Stomach (tissue), 8 donors: ENCODE measurements at regions not wholly inside any gene's neighbourhood (a gene's known extent, or its start where the extent isn't known, plus 50 kb on each side); places are given as distances from the start of the nearest gene placed in this dataset.

Experiments used
- DNase-seq, 2 donors: peaks; one replicate each; pipeline versions ENCODE4 v3.0.0 to v3.0.0-alpha.2; 2013 to 2019
- H3K27ac ChIP-seq, 5 donors: fragments of 200-600 bp in 4 of 5; sonication (generic) in 4 of 5; one replicate each; pipeline ENCODE4 v1.5.1; 2013 to 2019; ENCODE audit warnings: mild to moderate bottlenecking in 1 of 5, moderate library complexity in 1 of 5
- H3K27me3 ChIP-seq, 3 donors: fragments of 200-600 bp; sonication (generic); one replicate each; pipeline ENCODE4 v1.5.1; 2017 to 2019; ENCODE audit warnings: mixed run types in 1 of 3
- H3K36me3 ChIP-seq, 4 donors: fragments of 200-600 bp; sonication (generic); 1 replicate in 3 of 4; 2 replicates in 1 of 4; pipeline ENCODE4 v1.5.1; 2016 to 2019
- H3K4me1 ChIP-seq, 4 donors: fragments of 200-600 bp; sonication (generic); one replicate each; pipeline ENCODE4 v1.5.1; 2016 to 2019
- H3K4me3 ChIP-seq, 4 donors: fragments of 200-600 bp; sonication (generic) in 3 of 4; one replicate each; pipeline ENCODE4 v1.5.1; 2016 to 2019; ENCODE audit warnings: mild to moderate bottlenecking in 1 of 4
- H3K9me3 ChIP-seq, 4 donors: fragments of 200-600 bp; sonication (generic); one replicate each; pipeline ENCODE4 v1.5.1; 2016 to 2019
- EP300 ChIP-seq: sonication (generic); formaldehyde crosslinking; IDR thresholded peaks from one replicate; pipeline ENCODE4 v1.6.1; 2017; ENCODE audit warnings: antibody characterized with exemption
- POLR2A ChIP-seq, 4 donors: fragments of 450-650 bp; IDR thresholded peaks; one replicate each; pipeline ENCODE4 v1.6.1; 2016; ENCODE audit warnings: antibody characterized with exemption in 4 of 4, control low read depth in 2 of 4, mild to moderate bottlenecking in 1 of 4, moderate library complexity in 1 of 4
- POLR2AphosphoS5 ChIP-seq, 3 donors: sonication (generic); formaldehyde crosslinking; IDR thresholded peaks; one replicate each; pipeline ENCODE4 v1.6.1; 2016; ENCODE audit warnings: antibody characterized with exemption in 3 of 3
- WGBS, 5 donors: extraction: QIAGEN DNeasy Blood & Tissue Kit in 3 of 5; methylation state at CpG; one replicate each; pipeline versions ENCODE4 v1.1.5 to v1.1.7; 2013 to 2018; 5-methylcytosine and 5-hydroxymethylcytosine counted together
- intact Hi-C: fragments of 100-400 bp; cut with DNase I; formaldehyde crosslinking; loops from one replicate; pipeline ENCODE4 v1.15.1; 2023; ENCODE audit warnings: low total_unique reads
- TF ChIP-seq, protein P1 (sequence below), 7 experiments: fragments of 450-650 bp in 4 of 7; fragments of 200-600 bp in 3 of 7; sonication (generic) in 3 of 7; IDR thresholded peaks; one replicate each; pipeline ENCODE4 v1.5.1; 2016 to 2019; ENCODE audit warnings: antibody characterized with exemption in 7 of 7, control low read depth in 2 of 7, mild to moderate bottlenecking in 1 of 7
- donor health status: healthy with polysubstance abuse.
- donor health status: Bipolar disorder and iron deficiency.
- donor health status: healthy.

DNA sequence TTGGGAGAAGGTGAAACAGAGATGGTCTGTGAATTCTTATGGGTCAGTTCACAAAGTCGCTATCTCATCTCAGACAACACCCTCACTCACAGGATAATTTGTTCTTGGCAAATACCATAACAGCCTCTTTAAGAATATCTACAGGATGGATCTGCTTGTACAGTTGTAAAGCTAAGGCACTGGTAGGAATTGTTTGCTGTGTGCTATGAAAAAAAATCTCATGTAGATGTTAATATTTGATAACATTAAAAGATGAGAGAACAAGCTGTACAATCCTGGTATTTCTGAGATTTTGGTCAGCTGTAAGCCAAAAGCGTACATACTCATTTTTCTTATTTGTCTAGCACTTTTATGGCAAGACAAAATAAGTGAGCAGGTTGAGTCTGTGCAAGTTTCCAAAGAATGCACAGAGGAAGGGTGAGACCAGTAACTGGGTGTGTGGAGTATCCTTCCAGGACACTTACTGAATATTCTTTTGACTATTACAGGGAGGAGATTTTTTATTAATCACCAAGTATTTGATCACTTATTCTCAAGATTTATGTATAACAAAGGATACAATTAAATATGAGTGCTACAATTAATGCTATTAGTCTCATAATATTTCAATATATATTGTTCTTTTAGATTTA is 814.5 kb upstream of the MIR17HG start:
- H3K27ac ChIP-seq, result no peak overlapping the region
- intact Hi-C loops, result no loop called here
- H3K9me3 ChIP-seq, result peaks cover 0 to 2% (median under 1%) of the 10 kb centered on the region in 4 donors
- WGBS, 5 donors, result 62 to 74% (median 65%) methylated on average over 2 of the region's 2 CpGs
- H3K27me3 ChIP-seq, result no peaks in the 10 kb centered on the region
- H3K4me3 ChIP-seq, result no peak overlapping the region
- H3K4me1 ChIP-seq, result no peaks in the 10 kb centered on the region
- H3K36me3 ChIP-seq, result no peaks in the 10 kb centered on the region
- no peak for DNase-seq
- TF ChIP-seq POLR2A (IDR thresholded peaks at IDR 0.05) (no peak), EP300 (no peak), POLR2AphosphoS5 (IDR thresholded peaks at IDR 0.05) (no peak)
- TF ChIP-seq, protein P1, sequence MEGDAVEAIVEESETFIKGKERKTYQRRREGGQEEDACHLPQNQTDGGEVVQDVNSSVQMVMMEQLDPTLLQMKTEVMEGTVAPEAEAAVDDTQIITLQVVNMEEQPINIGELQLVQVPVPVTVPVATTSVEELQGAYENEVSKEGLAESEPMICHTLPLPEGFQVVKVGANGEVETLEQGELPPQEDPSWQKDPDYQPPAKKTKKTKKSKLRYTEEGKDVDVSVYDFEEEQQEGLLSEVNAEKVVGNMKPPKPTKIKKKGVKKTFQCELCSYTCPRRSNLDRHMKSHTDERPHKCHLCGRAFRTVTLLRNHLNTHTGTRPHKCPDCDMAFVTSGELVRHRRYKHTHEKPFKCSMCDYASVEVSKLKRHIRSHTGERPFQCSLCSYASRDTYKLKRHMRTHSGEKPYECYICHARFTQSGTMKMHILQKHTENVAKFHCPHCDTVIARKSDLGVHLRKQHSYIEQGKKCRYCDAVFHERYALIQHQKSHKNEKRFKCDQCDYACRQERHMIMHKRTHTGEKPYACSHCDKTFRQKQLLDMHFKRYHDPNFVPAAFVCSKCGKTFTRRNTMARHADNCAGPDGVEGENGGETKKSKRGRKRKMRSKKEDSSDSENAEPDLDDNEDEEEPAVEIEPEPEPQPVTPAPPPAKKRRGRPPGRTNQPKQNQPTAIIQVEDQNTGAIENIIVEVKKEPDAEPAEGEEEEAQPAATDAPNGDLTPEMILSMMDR (IDR thresholded peaks at IDR 0.05), result no peak

GRCh38 chr13:90533866-90534265 is 813.6 kb upstream of the MIR17HG start:
- Histone ChIP-seq H3K36me3 (no peaks in the 10 kb centered on the region), H3K4me3 (no peak overlapping the region), H3K4me1 (no peaks in the 10 kb centered on the region), H3K27ac (no peak overlapping the region), H3K9me3 (peaks cover 0 to 7% (median 3%) of the 10 kb centered on the region in 4 donors), H3K27me3 (no peaks in the 10 kb centered on the region)
- intact Hi-C loops, result no loop called here
- 70 to 85% (median 74%) methylated on average over 2 of the region's 2 CpGs for WGBS, 5 donors
- no peak for DNase-seq
- TF ChIP-seq POLR2A (IDR thresholded peaks at IDR 0.05) (no peak), EP300 (no peak), POLR2AphosphoS5 (IDR thresholded peaks at IDR 0.05) (no peak)
- TF ChIP-seq, protein P1 (IDR thresholded peaks at IDR 0.05), result no peak

GRCh38 chr13:90534617-90535370 is 812.7 kb upstream of the MIR17HG start:
- H3K4me3 ChIP-seq, result no peak overlapping the region
- H3K36me3 ChIP-seq, result no peaks in the 10 kb centered on the region
- no peak for DNase-seq
- no peaks in the 10 kb centered on the region for H3K27me3 ChIP-seq
- H3K4me1 ChIP-seq, result no peaks in the 10 kb centered on the region
- no peak for TF ChIP-seq EP300
- no peak for TF ChIP-seq POLR2AphosphoS5 (IDR thresholded peaks at IDR 0.05)
- TF ChIP-seq POLR2A (IDR thresholded peaks at IDR 0.05), result no peak
- TF ChIP-seq, protein P1 (IDR thresholded peaks at IDR 0.05), result no peak
- 65 to 75% (median 74%) methylated on average over 7 of the region's 7 CpGs for WGBS, 5 donors
- H3K27ac ChIP-seq, result no peak overlapping the region
- H3K9me3 ChIP-seq, result peaks cover 0 to 16% (median 3%) of the 10 kb centered on the region in 4 donors
- intact Hi-C loops, result no loop called here

- Histone ChIP-seq H3K36me3 (no peaks in the 10 kb centered on the region), H3K9me3 (peaks cover 0 to 19% (median 3%) of the 10 kb centered on the region in 4 donors), H3K4me1 (no peaks in the 10 kb centered on the region), H3K4me3 (no peak overlapping the region), H3K27ac (no peak overlapping the region), H3K27me3 (no peaks in the 10 kb centered on the region)
- TF ChIP-seq EP300 (no peak), POLR2A (IDR thresholded peaks at IDR 0.05) (no peak), POLR2AphosphoS5 (IDR thresholded peaks at IDR 0.05) (no peak)
- TF ChIP-seq, protein P1 (IDR thresholded peaks at IDR 0.05), result no peak
- intact Hi-C loops, result no loop called here
- 62 to 84% (median 78%) methylated on average over 2 of the region's 2 CpGs for WGBS, 5 donors
- no peak for DNase-seq
These were observed 812.1 kb upstream of the MIR17HG start for GRCh38 chr13:90535421-90535820.
